Esophagus muscularis mucosa (tissue), 3 donors: ENCODE measurements at regions not wholly inside any gene's neighbourhood (a gene's known extent, or its start where the extent isn't known, plus 50 kb on each side); places are given as distances from the start of the nearest gene placed in this dataset.

ENCODE experiments used
- POLR2A ChIP-seq: fragments of 450-650 bp; IDR thresholded peaks from one replicate; pipeline ENCODE4 v1.6.1; 2017; ENCODE audit warnings: antibody characterized with exemption, moderate library complexity, mild to moderate bottlenecking, low read depth
- POLR2AphosphoS5 ChIP-seq, 2 donors: sonication (generic); formaldehyde crosslinking; IDR thresholded peaks; one replicate each; pipeline ENCODE4 v1.6.1; 2017; ENCODE audit warnings: antibody characterized with exemption in 2 of 2
- TF ChIP-seq, protein P1 (sequence below), 3 experiments: fragments of 200-600 bp in 2 of 3; fragments of 450-650 bp in 1 of 3; sonication (generic) in 2 of 3; IDR thresholded peaks; one replicate each; pipeline ENCODE4 v1.5.1; 2017 to 2019; ENCODE audit warnings: antibody characterized with exemption in 3 of 3, mild to moderate bottlenecking in 2 of 3, moderate library complexity in 1 of 3

DNA sequence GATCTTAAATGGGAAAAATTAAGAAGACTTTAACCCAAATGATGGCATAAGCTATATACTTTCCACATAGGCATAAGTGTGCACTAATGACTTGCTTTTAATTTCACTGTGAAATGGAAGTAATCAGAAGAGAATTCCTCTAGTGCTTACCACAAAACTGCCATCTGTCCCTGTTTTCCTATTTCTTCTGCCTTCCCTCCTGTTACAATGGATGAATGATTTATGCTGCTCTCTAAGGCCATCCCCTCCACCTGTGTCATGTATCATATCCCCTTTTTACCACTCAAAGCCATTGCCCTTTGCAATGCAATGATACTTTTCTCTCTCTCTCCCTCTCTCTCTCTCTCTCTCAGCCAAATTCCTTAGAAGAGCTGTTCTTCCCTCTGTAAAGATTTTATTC, 109.1 kb downstream of the C12orf50 start:
- TF ChIP-seq, protein P1, sequence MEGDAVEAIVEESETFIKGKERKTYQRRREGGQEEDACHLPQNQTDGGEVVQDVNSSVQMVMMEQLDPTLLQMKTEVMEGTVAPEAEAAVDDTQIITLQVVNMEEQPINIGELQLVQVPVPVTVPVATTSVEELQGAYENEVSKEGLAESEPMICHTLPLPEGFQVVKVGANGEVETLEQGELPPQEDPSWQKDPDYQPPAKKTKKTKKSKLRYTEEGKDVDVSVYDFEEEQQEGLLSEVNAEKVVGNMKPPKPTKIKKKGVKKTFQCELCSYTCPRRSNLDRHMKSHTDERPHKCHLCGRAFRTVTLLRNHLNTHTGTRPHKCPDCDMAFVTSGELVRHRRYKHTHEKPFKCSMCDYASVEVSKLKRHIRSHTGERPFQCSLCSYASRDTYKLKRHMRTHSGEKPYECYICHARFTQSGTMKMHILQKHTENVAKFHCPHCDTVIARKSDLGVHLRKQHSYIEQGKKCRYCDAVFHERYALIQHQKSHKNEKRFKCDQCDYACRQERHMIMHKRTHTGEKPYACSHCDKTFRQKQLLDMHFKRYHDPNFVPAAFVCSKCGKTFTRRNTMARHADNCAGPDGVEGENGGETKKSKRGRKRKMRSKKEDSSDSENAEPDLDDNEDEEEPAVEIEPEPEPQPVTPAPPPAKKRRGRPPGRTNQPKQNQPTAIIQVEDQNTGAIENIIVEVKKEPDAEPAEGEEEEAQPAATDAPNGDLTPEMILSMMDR (IDR thresholded peaks at IDR 0.05): no peak
- TF ChIP-seq POLR2A (no peak), POLR2AphosphoS5 (IDR thresholded peaks at IDR 0.05) (no peak)
